Kasumi-1 (cell line): ENCODE measurements at regions not wholly inside any gene's neighbourhood (a gene's known extent, or its start where the extent isn't known, plus 50 kb on each side); places are given as distances from the start of the nearest gene placed in this dataset.

Experiments used
- DNase-seq, 2 experiments: peaks; one replicate each; lab custom pipeline; 2025; lab: John Stamatoyannopoulos, UW

DNA sequence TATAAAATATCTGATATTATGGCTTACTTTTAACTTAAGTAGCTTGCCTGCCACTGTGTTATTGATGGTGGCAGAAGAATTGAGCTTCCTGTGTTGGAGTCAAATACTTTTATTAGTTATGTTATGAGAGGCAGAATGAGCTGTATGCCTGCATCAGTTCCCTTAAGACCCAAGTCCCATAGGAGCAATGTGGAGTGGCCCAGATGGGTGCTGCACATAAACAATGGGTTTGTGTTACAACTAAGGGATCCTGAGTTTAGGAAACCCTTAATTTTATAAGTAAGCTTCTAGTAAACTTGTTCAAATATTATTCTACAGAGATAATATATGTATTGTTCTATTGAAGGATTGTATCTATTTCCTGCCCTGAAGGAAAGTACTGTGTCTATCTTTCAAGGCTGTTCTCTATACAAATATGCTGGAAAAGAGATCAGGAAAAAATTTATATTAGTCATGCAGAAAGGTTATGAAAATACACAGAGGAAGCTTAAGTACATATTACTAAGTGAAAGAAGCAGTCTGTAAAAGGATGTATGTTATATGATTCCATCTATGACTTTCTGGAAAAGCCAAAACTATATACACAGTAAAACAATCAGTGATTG lies 2018.0 kb upstream of the PCDH20 start:
- DNase-seq: no peak

GRCh38 chr13:63427170-63427569 lies 2011.5 kb upstream of the PCDH20 start:
- DNase-seq: no peak

- DNase-seq: no peak
Observed at GRCh38 chr13:63425131-63425530, 2009.5 kb upstream of the PCDH20 start.

DNA sequence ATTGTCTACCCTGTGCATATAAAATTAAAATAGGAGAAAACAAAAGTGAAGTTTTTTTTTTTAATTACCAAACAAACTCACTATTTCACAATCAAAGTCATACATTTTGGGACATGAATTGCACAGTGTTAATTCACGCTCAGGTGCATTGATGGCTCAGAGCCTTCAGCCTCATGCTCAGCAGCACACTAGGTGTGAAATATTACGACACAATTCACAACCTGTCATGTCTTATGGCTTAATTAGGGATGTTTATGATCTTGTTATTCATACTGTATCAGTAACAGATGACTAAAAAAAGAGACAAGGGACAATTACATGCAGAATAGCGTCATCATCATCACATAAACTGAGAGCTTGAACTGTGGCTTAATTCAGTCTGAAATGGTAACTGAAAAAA lies 2005.5 kb upstream of the PCDH20 start:
- no peak for DNase-seq

DNA sequence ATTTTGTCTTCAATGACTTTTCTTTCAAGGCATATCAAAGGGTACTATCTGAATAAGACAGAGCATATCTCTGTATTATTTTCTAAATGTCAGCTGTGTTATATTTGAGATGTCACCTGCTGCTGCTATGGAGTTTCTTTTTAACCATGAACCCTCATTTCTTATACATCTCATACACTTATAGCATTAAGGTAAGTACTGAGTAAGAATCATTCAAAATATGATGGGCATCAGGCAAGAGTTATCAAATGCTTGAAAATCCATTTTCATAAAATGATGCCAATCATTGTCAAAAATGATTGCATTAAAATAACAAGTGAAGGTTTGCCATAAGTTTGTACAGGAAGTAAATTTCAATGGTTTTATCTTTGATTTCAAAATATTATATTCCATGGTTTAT lies 2005.0 kb upstream of the PCDH20 start:
- DNase-seq: no peak

- DNase-seq: no peak
Observed at GRCh38 chr13:63414247-63414646, 1998.6 kb upstream of the PCDH20 start.

- no peak for DNase-seq
Observed at GRCh38 chr13:63409791-63410351, 1994.2 kb upstream of the PCDH20 start.

DNA sequence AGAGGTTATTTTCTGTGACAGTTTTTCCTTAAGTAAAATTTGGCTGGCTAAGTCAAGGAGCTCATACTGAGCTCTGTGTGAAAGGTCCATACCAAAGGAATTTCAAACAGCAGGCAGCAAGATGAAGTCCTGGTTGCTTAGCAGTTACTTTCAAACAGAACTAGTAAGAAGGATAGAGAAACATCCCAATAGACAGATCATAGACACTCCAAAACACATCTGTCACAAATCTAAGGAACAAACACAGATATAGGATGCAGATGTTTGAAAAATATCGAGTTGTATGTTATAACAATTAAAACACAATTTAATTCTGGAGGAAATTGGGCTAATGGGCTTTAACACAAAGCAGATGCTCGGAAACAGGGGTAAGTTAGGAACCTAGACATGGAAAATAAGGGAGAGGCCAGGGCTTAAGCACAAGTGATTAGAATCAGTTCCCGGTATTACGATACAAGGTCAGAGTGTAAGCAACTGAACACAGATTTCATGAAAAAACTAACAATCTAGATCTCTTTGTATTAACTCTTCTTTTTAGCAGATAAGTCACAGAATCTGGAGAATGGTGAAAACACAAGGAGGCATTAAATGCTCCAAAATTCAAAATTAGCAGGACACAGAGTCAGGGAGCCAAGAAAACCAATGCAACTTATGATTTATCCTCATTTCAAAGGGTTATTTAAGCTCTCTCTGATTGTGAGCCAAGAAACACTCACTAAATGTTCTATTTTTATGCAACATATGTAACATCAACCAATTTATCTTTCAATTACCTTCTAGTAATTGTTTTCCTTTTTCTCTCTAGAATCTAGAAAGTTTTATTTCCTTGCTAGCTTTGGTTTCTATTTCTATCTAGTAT lies 1992.9 kb upstream of the PCDH20 start:
- DNase-seq: no peak

DNA sequence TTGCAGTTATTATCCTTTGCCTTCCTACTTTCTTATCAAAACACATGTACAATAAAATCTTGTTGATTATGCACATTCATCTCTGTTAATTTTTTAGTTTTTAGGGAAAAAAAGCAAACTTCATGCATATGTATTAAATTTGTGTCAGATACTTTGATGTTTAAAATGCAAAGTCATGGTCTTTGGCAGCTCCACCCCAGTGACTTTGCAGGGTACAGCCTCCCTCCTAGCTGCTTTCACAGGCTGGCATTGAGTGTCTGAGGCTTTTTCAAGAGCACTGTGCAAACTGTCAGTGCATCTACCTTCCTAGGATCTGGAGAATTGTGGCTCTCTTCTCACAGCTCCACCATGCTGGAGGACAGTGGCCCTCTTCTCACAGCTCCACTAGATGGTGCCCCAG lies 1988.1 kb upstream of the PCDH20 start:
- no peak for DNase-seq

- no peak for DNase-seq
Observed at GRCh38 chr13:63396746-63397145, 1981.1 kb upstream of the PCDH20 start.

- no peak for DNase-seq
Observed at GRCh38 chr13:63393112-63393511, 1977.5 kb upstream of the PCDH20 start.

DNA sequence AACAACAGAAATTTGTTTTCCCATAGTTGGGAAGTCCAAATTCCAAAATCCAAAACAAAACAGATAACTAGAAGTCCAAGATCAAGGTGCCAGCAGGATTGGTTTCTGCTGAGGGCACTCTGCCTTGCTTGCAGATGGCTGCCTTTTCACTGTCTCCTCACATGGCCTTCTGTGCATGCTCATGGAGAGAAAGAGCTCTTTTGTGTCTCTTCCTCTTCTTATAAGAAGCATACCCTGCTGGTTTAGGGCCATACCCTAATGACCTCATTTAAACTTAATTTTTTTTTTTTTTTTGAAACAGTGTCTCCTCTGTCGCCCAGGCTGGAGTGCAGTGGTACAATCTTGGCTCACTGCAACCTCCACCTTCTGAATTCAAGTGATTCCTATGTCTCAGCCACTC lies 1974.1 kb upstream of the PCDH20 start:
- no peak for DNase-seq

DNA sequence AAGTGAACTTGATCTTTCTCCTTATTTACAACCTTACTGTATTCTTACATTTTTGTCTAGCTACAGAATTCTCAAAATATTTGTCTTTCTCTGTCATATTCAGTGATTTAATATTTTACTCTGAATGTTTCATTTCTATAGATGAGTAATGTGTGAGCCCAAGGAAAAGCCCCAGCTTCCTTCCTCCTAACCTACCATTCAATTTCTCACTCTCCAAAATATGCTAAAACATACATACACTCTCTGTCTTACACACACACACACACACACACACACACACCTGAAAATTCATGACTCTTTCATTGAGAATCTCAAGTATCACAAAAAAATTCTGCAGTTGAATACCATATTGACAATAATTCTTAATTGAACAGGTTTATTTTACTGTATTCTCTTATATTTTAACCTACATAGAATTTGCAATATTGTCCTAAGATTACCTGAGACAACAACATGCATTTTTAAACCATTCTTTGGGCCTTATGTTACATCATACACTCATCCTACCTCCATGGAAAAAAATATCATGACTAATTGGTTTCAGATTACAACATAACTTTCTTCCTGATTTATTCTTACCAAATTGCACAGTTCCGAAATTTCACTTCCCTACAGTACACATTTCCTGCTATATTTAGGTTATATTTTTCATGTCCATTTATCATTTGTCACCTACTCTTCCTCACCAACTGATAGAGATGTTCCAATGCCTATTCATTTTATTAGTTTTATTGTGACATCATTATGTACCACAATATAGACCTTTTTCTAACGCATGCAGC lies 1965.6 kb upstream of the PCDH20 start:
- peak in 1 of 2 experiments; percentile 3 for DNase-seq

- DNase-seq: no peak
Observed at GRCh38 chr13:63377986-63378385, 1962.3 kb upstream of the PCDH20 start.

DNA sequence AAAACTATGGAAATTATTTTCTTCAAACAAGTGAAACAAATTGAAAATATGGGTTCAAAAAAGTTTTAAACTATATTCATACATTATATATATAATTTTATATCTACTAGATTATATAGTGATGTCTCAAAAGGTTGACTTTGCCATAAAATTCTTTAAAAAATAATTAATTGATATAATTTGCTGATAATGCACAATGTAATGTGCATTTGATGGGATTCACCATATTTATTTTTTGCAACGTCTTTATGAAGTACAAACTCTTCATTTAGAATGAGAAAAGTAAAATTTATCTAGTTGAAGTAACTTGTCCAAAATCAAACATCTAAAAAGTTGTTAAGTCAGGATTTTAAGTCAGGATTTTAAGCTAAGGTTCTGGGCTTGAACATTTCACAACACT lies 1954.5 kb upstream of the PCDH20 start:
- DNase-seq: no peak

GRCh38 chr13:63367522-63368198 lies 1952.0 kb upstream of the PCDH20 start:
- no peak for DNase-seq

DNA sequence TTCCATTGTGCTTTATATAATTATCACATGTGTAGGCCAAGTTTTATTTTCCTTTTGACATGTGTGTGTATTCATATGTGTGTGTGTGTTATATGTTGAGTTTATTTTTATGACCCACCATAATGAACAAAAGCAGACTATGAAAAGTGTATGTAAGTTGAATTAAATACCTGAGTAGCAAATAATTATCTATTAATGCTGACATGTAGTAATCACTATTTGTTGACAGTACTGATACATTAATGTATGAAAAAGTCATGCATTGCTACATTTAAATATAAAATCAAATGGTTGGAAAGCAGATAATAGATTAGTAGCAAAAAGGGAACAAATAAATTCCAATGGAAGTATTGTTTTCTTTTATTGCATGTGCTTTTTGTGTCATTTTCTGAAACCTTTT lies 1948.5 kb upstream of the PCDH20 start:
- DNase-seq: no peak

GRCh38 chr13:63351533-63351932 lies 1935.9 kb upstream of the PCDH20 start:
- no peak for DNase-seq

GRCh38 chr13:63351081-63351480 lies 1935.4 kb upstream of the PCDH20 start:
- no peak for DNase-seq

GRCh38 chr13:63345835-63346234 lies 1930.2 kb upstream of the PCDH20 start:
- no peak for DNase-seq

GRCh38 chr13:63344711-63345110 lies 1929.1 kb upstream of the PCDH20 start:
- DNase-seq: no peak

GRCh38 chr13:63337921-63338320 lies 1922.3 kb upstream of the PCDH20 start:
- DNase-seq: no peak
